Peyer's patch (tissue), 4 donors: ENCODE measurements at regions not wholly inside any gene's neighbourhood (a gene's known extent, or its start where the extent isn't known, plus 50 kb on each side); places are given as distances from the start of the nearest gene placed in this dataset.

Experiments
- POLR2A ChIP-seq, 2 donors: fragments of 450-650 bp; IDR thresholded peaks; one replicate each; pipeline ENCODE4 v1.5.1; 2017; ENCODE audit warnings: antibody characterized with exemption in 2 of 2, mild to moderate bottlenecking in 2 of 2, moderate library complexity in 2 of 2
- TF ChIP-seq, protein P1 (sequence below), 6 experiments: fragments of 450-650 bp in 4 of 6; fragments of 200-600 bp in 2 of 6; sonication (generic) in 1 of 6; IDR thresholded peaks; one replicate each; pipeline ENCODE4 v1.5.1; 2017 to 2019; ENCODE audit warnings: antibody characterized with exemption in 6 of 6, mild to moderate bottlenecking in 3 of 6, moderate library complexity in 1 of 6

DNA sequence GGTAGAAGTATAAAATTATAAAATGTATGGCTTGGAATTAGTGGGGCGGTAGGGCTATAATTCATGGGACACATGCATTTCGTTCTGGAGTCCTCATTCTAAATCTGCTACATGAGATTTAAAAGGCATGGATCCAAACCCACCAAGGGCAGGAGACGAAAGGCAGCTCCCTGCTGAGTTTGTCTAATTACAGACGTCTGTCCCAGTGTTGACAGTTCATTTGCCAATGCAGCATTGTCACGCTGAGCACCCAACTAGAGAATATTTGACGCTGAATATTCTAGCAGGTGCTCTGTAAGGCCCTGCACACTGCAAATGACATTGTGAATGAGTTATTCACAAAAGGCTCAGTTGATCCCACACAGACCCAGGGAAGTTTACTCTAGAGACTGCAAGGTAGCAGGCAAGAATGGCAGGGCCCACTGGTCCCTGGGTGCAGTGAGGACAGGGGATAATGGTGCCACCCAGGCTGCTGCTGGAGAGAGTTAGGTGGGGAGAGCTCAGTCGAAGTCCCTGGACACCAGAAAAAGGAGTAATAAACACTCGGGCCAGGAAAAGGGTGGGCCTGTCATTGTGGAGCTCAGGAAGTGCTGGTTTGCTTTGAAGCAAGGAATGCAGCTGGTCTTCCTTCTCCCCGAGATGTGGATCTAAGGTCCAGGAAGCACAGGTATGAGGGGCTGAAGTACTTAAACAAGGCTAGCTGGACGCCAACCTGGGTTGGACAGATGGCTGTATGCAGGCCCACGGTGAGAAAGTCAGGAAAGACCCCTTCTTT is 75.0 kb upstream of the JCAD start:
- TF ChIP-seq, protein P1, sequence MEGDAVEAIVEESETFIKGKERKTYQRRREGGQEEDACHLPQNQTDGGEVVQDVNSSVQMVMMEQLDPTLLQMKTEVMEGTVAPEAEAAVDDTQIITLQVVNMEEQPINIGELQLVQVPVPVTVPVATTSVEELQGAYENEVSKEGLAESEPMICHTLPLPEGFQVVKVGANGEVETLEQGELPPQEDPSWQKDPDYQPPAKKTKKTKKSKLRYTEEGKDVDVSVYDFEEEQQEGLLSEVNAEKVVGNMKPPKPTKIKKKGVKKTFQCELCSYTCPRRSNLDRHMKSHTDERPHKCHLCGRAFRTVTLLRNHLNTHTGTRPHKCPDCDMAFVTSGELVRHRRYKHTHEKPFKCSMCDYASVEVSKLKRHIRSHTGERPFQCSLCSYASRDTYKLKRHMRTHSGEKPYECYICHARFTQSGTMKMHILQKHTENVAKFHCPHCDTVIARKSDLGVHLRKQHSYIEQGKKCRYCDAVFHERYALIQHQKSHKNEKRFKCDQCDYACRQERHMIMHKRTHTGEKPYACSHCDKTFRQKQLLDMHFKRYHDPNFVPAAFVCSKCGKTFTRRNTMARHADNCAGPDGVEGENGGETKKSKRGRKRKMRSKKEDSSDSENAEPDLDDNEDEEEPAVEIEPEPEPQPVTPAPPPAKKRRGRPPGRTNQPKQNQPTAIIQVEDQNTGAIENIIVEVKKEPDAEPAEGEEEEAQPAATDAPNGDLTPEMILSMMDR (IDR thresholded peaks at IDR 0.05): no peak
- no peak for TF ChIP-seq POLR2A (IDR thresholded peaks at IDR 0.05)
